Karpas-422 (cell line): ENCODE measurements at regions not wholly inside any gene's neighbourhood (a gene's known extent, or its start where the extent isn't known, plus 50 kb on each side); places are given as distances from the start of the nearest gene placed in this dataset.
"Not testable (repeated sequence)": the region's sequence is repeated elsewhere in the genome, so short reads cannot be mapped to it uniquely, and the experiment has no call there.

Experiments used
- DNase-seq: peaks from one replicate; pipeline ENCODE4 v3.0.0-alpha.2; 2015
- H2AFZ ChIP-seq: fragments of 200-600 bp; sonication (generic); 2 replicates; pipeline ENCODE4 v1.6.1; 2014; ENCODE audit warnings: antibody characterized with exemption, low read length, mixed read lengths
- H3K27ac ChIP-seq: fragments of 200-600 bp; sonication (generic); 2 replicates; pipeline ENCODE4 v1.5.1; 2014; ENCODE audit warnings: mild to moderate bottlenecking, low read length, moderate library complexity
- H3K27me3 ChIP-seq: fragments of 200-600 bp; sonication (generic); 2 replicates; pipeline ENCODE4 v1.6.1; 2014; ENCODE audit warnings: low read length, mixed read lengths
- H3K36me3 ChIP-seq: fragments of 200-600 bp; sonication (generic); 2 replicates; pipeline ENCODE4 v1.6.1; 2014; ENCODE audit warnings: low read length, mixed read lengths; ENCODE audit not compliant: insufficient read depth
- H3K4me1 ChIP-seq: fragments of 200-600 bp; sonication (generic); 2 replicates; pipeline ENCODE4 v1.6.1; 2014; ENCODE audit warnings: mild to moderate bottlenecking, low read length, mixed read lengths
- H3K4me2 ChIP-seq: fragments of 200-600 bp; sonication (generic); 2 replicates; pipeline ENCODE4 v1.6.1; 2014; ENCODE audit warnings: low read length, low read depth, mild to moderate bottlenecking; ENCODE audit not compliant: poor library complexity, severe bottlenecking
- H3K4me3 ChIP-seq: fragments of 200-600 bp; sonication (generic); 2 replicates; pipeline ENCODE4 v1.5.1; 2014; ENCODE audit warnings: mild to moderate bottlenecking, antibody characterized with exemption, low read length, mixed read lengths
- H3K79me2 ChIP-seq: fragments of 200-600 bp; sonication (generic); 2 replicates; pipeline ENCODE4 v1.6.1; 2014; ENCODE audit warnings: mild to moderate bottlenecking, low read length, mixed read lengths
- H3K9ac ChIP-seq: fragments of 200-600 bp; sonication (generic); 2 replicates; pipeline ENCODE4 v1.6.0; 2014; ENCODE audit warnings: low read length
- H3K9me2 ChIP-seq: fragments of 200-600 bp; sonication (generic), shearing (Covaris generic); replicated peaks from 2 replicates; pipeline ENCODE4 v1.6.0; 2014; ENCODE audit warnings: mild to moderate bottlenecking, low read length, moderate library complexity; ENCODE audit not compliant: insufficient read depth
- H3K9me3 ChIP-seq: fragments of 300-700, 200-600 bp; sonication (generic); 2 replicates; pipeline ENCODE4 v1.6.1; 2014; ENCODE audit warnings: low read length, mixed read lengths
- H4K20me1 ChIP-seq: fragments of 200-600 bp; sonication (generic); 2 replicates; pipeline ENCODE4 v1.6.1; 2014; ENCODE audit warnings: mild to moderate bottlenecking, antibody characterized with exemption, low read length, low read depth; ENCODE audit not compliant: insufficient read depth

- not testable (repeated sequence) for H3K4me3 ChIP-seq, H2AFZ ChIP-seq, H3K36me3 ChIP-seq
Measured at GRCh38 chr16:27663235-27663634, 113.3 kb downstream of the KATNIP start.

DNA sequence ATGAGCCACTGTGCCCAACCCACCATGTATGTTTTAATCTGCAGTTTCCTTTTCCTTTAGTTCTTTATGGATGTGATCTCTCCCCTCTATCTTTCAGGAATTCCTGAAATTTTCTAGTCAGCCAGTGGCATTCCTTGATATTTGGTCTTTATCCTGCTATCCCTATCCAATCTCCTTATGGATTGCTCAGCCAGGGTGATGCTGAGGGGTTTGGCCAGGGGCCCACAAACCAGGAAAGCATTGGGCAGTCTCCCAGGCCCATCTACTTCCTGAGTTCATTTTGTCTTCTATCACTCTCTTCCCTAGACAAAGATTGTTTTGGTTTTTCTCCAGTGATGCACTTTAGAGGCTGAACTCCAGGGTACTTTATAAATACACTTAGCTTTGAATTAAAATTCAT is 115.9 kb downstream of the KATNIP start:
- no peak overlapping the region for H3K4me3 ChIP-seq
- H3K36me3 ChIP-seq: no peaks in the 10 kb centered on the region
- no peaks in the 10 kb centered on the region for H3K9me2 ChIP-seq
- no peak overlapping the region for H3K4me2 ChIP-seq
- H2AFZ ChIP-seq: no peak overlapping the region
- H3K9me3 ChIP-seq: no peaks in the 10 kb centered on the region
- no peak for DNase-seq
- no peaks in the 10 kb centered on the region for H4K20me1 ChIP-seq
- no peak overlapping the region for H3K27ac ChIP-seq
- no peak overlapping the region for H3K9ac ChIP-seq
- no peaks in the 10 kb centered on the region for H3K27me3 ChIP-seq
- no peaks in the 10 kb centered on the region for H3K79me2 ChIP-seq
- H3K4me1 ChIP-seq: no peaks in the 10 kb centered on the region

More at GRCh38 chr16:27663235-27663634, 113.3 kb downstream of the KATNIP start:
- H3K79me2 ChIP-seq, H3K27ac ChIP-seq, H3K9me3 ChIP-seq, H3K9me2 ChIP-seq, H3K9ac ChIP-seq, H4K20me1 ChIP-seq, H3K4me1 ChIP-seq, H3K27me3 ChIP-seq, DNase-seq, H3K4me2 ChIP-seq: not testable (repeated sequence)

- Histone ChIP-seq H2AFZ (no peak overlapping the region), H3K9ac (no peak overlapping the region), H3K4me3 (no peak overlapping the region), H3K9me2 (no peaks in the 10 kb centered on the region), H3K36me3 (no peaks in the 10 kb centered on the region), H3K9me3 (no peaks in the 10 kb centered on the region), H4K20me1 (no peaks in the 10 kb centered on the region), H3K4me2 (no peak overlapping the region), H3K27ac (no peak overlapping the region), H3K79me2 (no peaks in the 10 kb centered on the region), H3K4me1 (no peaks in the 10 kb centered on the region), H3K27me3 (no peaks in the 10 kb centered on the region)
- DNase-seq: no peak
Measured at GRCh38 chr16:27670071-27670810, 120.3 kb downstream of the KATNIP start.

GRCh38 chr16:27671410-27671809 is 121.5 kb downstream of the KATNIP start:
- Histone ChIP-seq H4K20me1 (no peaks in the 10 kb centered on the region), H3K27ac (no peak overlapping the region), H3K27me3 (no peaks in the 10 kb centered on the region), H3K9me2 (no peaks in the 10 kb centered on the region), H3K79me2 (no peaks in the 10 kb centered on the region), H3K9ac (no peak overlapping the region), H3K4me2 (no peak overlapping the region), H3K4me3 (no peak overlapping the region), H3K36me3 (no peaks in the 10 kb centered on the region), H2AFZ (no peak overlapping the region), H3K9me3 (no peaks in the 10 kb centered on the region), H3K4me1 (no peaks in the 10 kb centered on the region)
- no peak for DNase-seq

DNA sequence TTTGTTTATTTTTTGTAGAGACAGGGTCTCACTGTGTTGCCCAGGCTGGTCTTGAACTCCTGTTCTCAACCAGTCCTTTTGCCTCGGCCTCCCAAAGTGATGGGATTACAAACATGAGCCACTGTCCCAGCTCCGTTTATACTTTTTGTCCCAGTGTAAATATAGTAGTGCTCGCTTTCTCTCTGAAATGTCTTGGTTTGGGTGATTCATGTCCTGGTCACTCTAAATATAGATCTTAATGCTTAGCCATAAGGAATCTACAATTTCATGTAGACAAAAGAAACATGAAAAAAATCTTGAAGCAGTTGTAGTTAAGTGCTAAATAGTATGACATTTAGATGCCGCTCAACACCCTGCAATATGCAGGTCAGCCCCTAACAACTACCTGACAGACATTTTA is 126.9 kb downstream of the KATNIP start:
- Histone ChIP-seq H4K20me1 (no peaks in the 10 kb centered on the region), H3K4me3 (no peak overlapping the region), H3K9me2 (no peaks in the 10 kb centered on the region), H3K4me1 (no peaks in the 10 kb centered on the region), H3K36me3 (no peaks in the 10 kb centered on the region; the same call in 1 of the 2 replicates), H3K9me3 (no peaks in the 10 kb centered on the region), H3K27me3 (no peaks in the 10 kb centered on the region), H2AFZ (no peak overlapping the region), H3K9ac (no peak overlapping the region), H3K27ac (no peak overlapping the region), H3K4me2 (no peak overlapping the region), H3K79me2 (no peaks in the 10 kb centered on the region)
- no peak for DNase-seq

DNA sequence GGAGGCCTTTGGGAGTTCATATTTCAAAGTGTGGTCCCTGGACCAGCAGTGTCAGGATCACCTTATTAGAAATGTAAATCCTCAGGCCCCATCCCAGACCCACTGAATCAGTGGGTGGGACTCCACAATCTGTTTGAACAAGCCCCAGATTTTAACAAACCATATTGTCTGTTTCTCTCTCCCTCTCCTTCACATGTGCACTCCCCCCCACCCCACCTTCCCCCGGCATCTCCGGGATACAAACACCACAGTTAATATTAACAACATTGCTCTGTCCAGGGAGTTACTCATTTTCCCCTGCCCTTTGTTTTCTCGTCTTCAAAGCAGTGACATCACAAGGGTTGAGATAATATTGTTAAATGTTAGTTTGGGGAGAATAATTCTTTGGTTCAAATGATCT is 127.3 kb downstream of the KATNIP start:
- H3K79me2 ChIP-seq: no peaks in the 10 kb centered on the region
- no peaks in the 10 kb centered on the region for H3K27me3 ChIP-seq
- no peak overlapping the region for H3K4me3 ChIP-seq
- no peaks in the 10 kb centered on the region for H4K20me1 ChIP-seq
- H3K27ac ChIP-seq: no peak overlapping the region
- H2AFZ ChIP-seq: no peak overlapping the region
- H3K9ac ChIP-seq: no peak overlapping the region
- no peak overlapping the region for H3K4me2 ChIP-seq
- no peaks in the 10 kb centered on the region; the same call in 1 of the 2 replicates for H3K36me3 ChIP-seq
- no peak for DNase-seq
- H3K9me3 ChIP-seq: no peaks in the 10 kb centered on the region
- no peaks in the 10 kb centered on the region for H3K4me1 ChIP-seq
- no peaks in the 10 kb centered on the region for H3K9me2 ChIP-seq

DNA sequence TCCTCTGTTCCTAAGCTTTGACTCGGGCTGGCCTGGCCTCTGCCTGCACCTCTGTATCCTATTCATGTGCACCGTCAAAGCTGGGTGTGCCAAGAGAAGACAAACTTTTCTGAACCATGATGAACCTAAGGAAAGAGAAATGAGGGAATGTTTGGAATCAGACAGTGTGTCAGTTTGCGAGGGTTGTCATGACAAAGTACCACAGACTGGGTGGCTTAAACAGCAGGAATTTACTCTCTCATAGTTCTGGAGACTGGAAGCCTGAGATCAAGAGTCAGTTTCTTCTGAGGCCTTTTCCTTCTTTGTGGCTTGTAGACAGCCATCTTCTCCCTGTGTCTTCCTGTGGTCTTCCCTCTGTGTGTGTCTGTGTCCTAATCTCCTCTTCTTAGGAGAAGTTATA is 129.0 kb downstream of the KATNIP start:
- Histone ChIP-seq H3K79me2 (no peaks in the 10 kb centered on the region), H4K20me1 (no peaks in the 10 kb centered on the region), H3K9ac (no peak overlapping the region), H3K27ac (no peak overlapping the region), H3K9me2 (no peaks in the 10 kb centered on the region), H2AFZ (no peak overlapping the region), H3K27me3 (no peaks in the 10 kb centered on the region), H3K4me1 (no peaks in the 10 kb centered on the region), H3K9me3 (no peaks in the 10 kb centered on the region), H3K4me2 (no peak overlapping the region), H3K4me3 (no peak overlapping the region), H3K36me3 (no peaks in the 10 kb centered on the region; the same call in 1 of the 2 replicates)
- DNase-seq: no peak

GRCh38 chr16:27679899-27680298 is 130.0 kb downstream of the KATNIP start:
- H4K20me1 ChIP-seq: no peaks in the 10 kb centered on the region
- H3K4me1 ChIP-seq: no peaks in the 10 kb centered on the region
- H3K9me3 ChIP-seq: no peaks in the 10 kb centered on the region
- no peaks in the 10 kb centered on the region for H3K79me2 ChIP-seq
- H3K9me2 ChIP-seq: no peaks in the 10 kb centered on the region
- no peak overlapping the region for H3K27ac ChIP-seq
- H2AFZ ChIP-seq: no peak overlapping the region
- no peak overlapping the region for H3K9ac ChIP-seq
- H3K4me2 ChIP-seq: no peak overlapping the region
- no peak overlapping the region for H3K4me3 ChIP-seq
- no peaks in the 10 kb centered on the region; the same call in 1 of the 2 replicates for H3K36me3 ChIP-seq
- no peak for DNase-seq
- no peaks in the 10 kb centered on the region for H3K27me3 ChIP-seq
